AG09319 (cell line): ENCODE measurements at regions not wholly inside any gene's neighbourhood (a gene's known extent, or its start where the extent isn't known, plus 50 kb on each side); places are given as distances from the start of the nearest gene placed in this dataset.
"Not testable (repeated sequence)": the region's sequence is repeated elsewhere in the genome, so short reads cannot be mapped to it uniquely, and the experiment has no call there.

Source experiments
- DNase-seq: peaks from one replicate; pipeline ENCODE4 v3.0.0-alpha.2; 2010; ENCODE audit warnings: low read depth; ENCODE audit errors: extremely low read depth
- CTCF ChIP-seq: IDR thresholded peaks from 2 replicates; pipeline ENCODE4 v1.5.1; 2011; ENCODE audit warnings: low read depth, mild to moderate bottlenecking, inconsistent platforms, low read length, moderate library complexity

GRCh38 chr10:17523246-17523753, 68.9 kb upstream of the ST8SIA6 start:
- no peak for TF ChIP-seq CTCF
- no peak for DNase-seq

GRCh38 chr10:17522269-17522668, 67.9 kb upstream of the ST8SIA6 start:
- DNase-seq: not testable (repeated sequence)

GRCh38 chr10:17519457-17519856, 65.1 kb upstream of the ST8SIA6 start:
- no peak for TF ChIP-seq CTCF
- DNase-seq: no peak

GRCh38 chr10:17518338-17518737, 63.9 kb upstream of the ST8SIA6 start:
- TF ChIP-seq CTCF: no peak
- DNase-seq: no peak

GRCh38 chr10:17516376-17516775, 62.0 kb upstream of the ST8SIA6 start:
- no peak for TF ChIP-seq CTCF
- no peak for DNase-seq

GRCh38 chr10:17512341-17513001, 58.1 kb upstream of the ST8SIA6 start:
- TF ChIP-seq CTCF: no peak
- peak; percentile 83 for DNase-seq

GRCh38 chr10:17510242-17510908, 56.0 kb upstream of the ST8SIA6 start:
- no peak for TF ChIP-seq CTCF
- no peak for DNase-seq
